ENCODE measurements at regions not wholly inside any gene's neighbourhood (a gene's known extent, or its start where the extent isn't known, plus 50 kb on each side); places are given as distances from the start of the nearest gene placed in this dataset.

GRCh38 chr18:4801151-4801550 is 346.0 kb upstream of the DLGAP1 start:
- TF ChIP-seq CTCF (conservative IDR thresholded peaks at IDR 0.05 in 1 of 2, IDR thresholded peaks at IDR 0.05 in 1 of 2; ENCODE audit: extremely low read depth in 1 of 2, insufficient read depth in 1 of 2, low read depth in 1 of 2, low read length in 2 of 2) = no peak
- no peak for TF ChIP-seq EZH2 (IDR thresholded peaks at IDR 0.05; ENCODE audit: borderline replicate concordance, low read length)
